Loucy (cell line): ENCODE measurements at regions not wholly inside any gene's neighbourhood (a gene's known extent, or its start where the extent isn't known, plus 50 kb on each side); places are given as distances from the start of the nearest gene placed in this dataset.

Source experiments
- H2AFZ ChIP-seq: fragments of 200-600 bp; sonication (generic); 2 replicates; pipeline ENCODE4 v1.6.0; 2016; ENCODE audit warnings: antibody characterized with exemption, mild to moderate bottlenecking, low read length, moderate library complexity
- H3F3A ChIP-seq: fragments of 200-600 bp; 2 replicates; pipeline ENCODE4 v1.6.0; 2016; ENCODE audit warnings: antibody characterized with exemption, low read depth, mild to moderate bottlenecking
- H3K27me3 ChIP-seq: fragments of 200-600 bp; sonication (generic); 2 replicates; pipeline ENCODE4 v1.6.1; 2014; ENCODE audit warnings: low read length, mild to moderate bottlenecking; ENCODE audit not compliant: insufficient read depth, poor library complexity, severe bottlenecking
- H3K36me3 ChIP-seq: fragments of 200-600 bp; sonication (generic); 2 replicates; pipeline ENCODE4 v1.6.1; 2016; ENCODE audit warnings: low read length; ENCODE audit not compliant: insufficient read depth
- H3K4me1 ChIP-seq: fragments of 200-600 bp; sonication (generic); 2 replicates; pipeline ENCODE4 v1.5.1; 2014; ENCODE audit warnings: low read length, mild to moderate bottlenecking; ENCODE audit not compliant: insufficient read depth, poor library complexity, severe bottlenecking
- H3K4me2 ChIP-seq: fragments of 200-600 bp; sonication (generic); 2 replicates; pipeline ENCODE4 v1.6.0; 2014; ENCODE audit warnings: antibody characterized with exemption, low read length, low read depth, mild to moderate bottlenecking; ENCODE audit not compliant: poor library complexity, severe bottlenecking
- H3K4me3 ChIP-seq: fragments of 200-600 bp; sonication (generic); 2 replicates; pipeline ENCODE4 v1.5.1; 2014; ENCODE audit warnings: low read length, mild to moderate bottlenecking, mixed read lengths; ENCODE audit not compliant: poor library complexity, severe bottlenecking
- H3K79me2 ChIP-seq: fragments of 200-600 bp; sonication (generic); 2 replicates; pipeline ENCODE4 v1.6.1; 2014; ENCODE audit warnings: low read length; ENCODE audit not compliant: insufficient read depth
- H3K9ac ChIP-seq: fragments of 200-600 bp; sonication (generic); 2 replicates; pipeline ENCODE4 v1.6.0; 2014; ENCODE audit warnings: mild to moderate bottlenecking, low read depth, low read length, moderate library complexity; ENCODE audit not compliant: poor library complexity, severe bottlenecking
- H3K9me2 ChIP-seq: fragments of 200-600 bp; sonication (generic); replicated peaks from 2 replicates; pipeline ENCODE4 v1.6.1; 2016; ENCODE audit warnings: low read depth, low read length, mixed read lengths
- H3K9me3 ChIP-seq: fragments of 200-600 bp; sonication (generic); 2 replicates; pipeline ENCODE4 v1.6.1; 2014; ENCODE audit warnings: mild to moderate bottlenecking, antibody characterized with exemption, low read length, low read depth; ENCODE audit not compliant: insufficient read depth
- H4K20me1 ChIP-seq: fragments of 200-600 bp; sonication (generic); 2 replicates; pipeline ENCODE4 v1.6.0; 2014; ENCODE audit warnings: antibody characterized with exemption, low read length, mild to moderate bottlenecking; ENCODE audit not compliant: insufficient read depth, poor library complexity, severe bottlenecking
- CTCF ChIP-seq: fragments of 200-600 bp; sonication (generic); conservative IDR thresholded peaks from 2 replicates; pipeline ENCODE4 v1.5.1; 2014; ENCODE audit warnings: mild to moderate bottlenecking, antibody characterized with exemption, low read length
- EZH2phosphoT487 ChIP-seq: fragments of 200-600 bp; IDR thresholded peaks from 2 replicates; pipeline ENCODE4 v1.6.1; 2018; ENCODE audit warnings: antibody characterized with exemption, mild to moderate bottlenecking, moderate library complexity, borderline replicate concordance

- H3K9me2 ChIP-seq = no peaks in the 10 kb centered on the region
- no peak overlapping the region for H3K9ac ChIP-seq
- TF ChIP-seq CTCF (no peak), EZH2phosphoT487 (no peak)
- no peaks in the 10 kb centered on the region for H3K27me3 ChIP-seq
- H3K4me3 ChIP-seq = no peak overlapping the region
- H3K79me2 ChIP-seq = no peaks in the 10 kb centered on the region
- H2AFZ ChIP-seq = no peak overlapping the region
- no peaks in the 10 kb centered on the region for H3K9me3 ChIP-seq
- H3K36me3 ChIP-seq = no peaks in the 10 kb centered on the region
- H4K20me1 ChIP-seq = no peaks in the 10 kb centered on the region
- no peak overlapping the region for H3K4me2 ChIP-seq
- no peaks in the 10 kb centered on the region for H3K4me1 ChIP-seq
- H3F3A ChIP-seq = no peaks in the 10 kb centered on the region
Measured at GRCh38 chr7:156532016-156532602, 108.5 kb upstream of the RNF32 start.

GRCh38 chr7:156529956-156530355, 110.6 kb upstream of the RNF32 start:
- Histone ChIP-seq H3K79me2 (no peaks in the 10 kb centered on the region), H3K9me3 (no peaks in the 10 kb centered on the region), H4K20me1 (no peaks in the 10 kb centered on the region), H3F3A (no peaks in the 10 kb centered on the region), H3K4me3 (no peak overlapping the region), H3K4me2 (no peak overlapping the region), H3K9ac (no peak overlapping the region), H3K4me1 (no peaks in the 10 kb centered on the region), H3K27me3 (no peaks in the 10 kb centered on the region), H2AFZ (no peak overlapping the region), H3K36me3 (no peaks in the 10 kb centered on the region), H3K9me2 (no peaks in the 10 kb centered on the region)
- no peak for TF ChIP-seq EZH2phosphoT487
- no peak for TF ChIP-seq CTCF

GRCh38 chr7:156527458-156527890, 113.1 kb upstream of the RNF32 start:
- no peak for TF ChIP-seq EZH2phosphoT487
- H3K4me3 ChIP-seq = no peak overlapping the region
- no peaks in the 10 kb centered on the region for H3K9me2 ChIP-seq
- no peaks in the 10 kb centered on the region for H3K79me2 ChIP-seq
- H3K9ac ChIP-seq = no peak overlapping the region
- H3K36me3 ChIP-seq = no peaks in the 10 kb centered on the region
- H3K4me2 ChIP-seq = no peak overlapping the region
- no peak overlapping the region for H2AFZ ChIP-seq
- H3K4me1 ChIP-seq = no peaks in the 10 kb centered on the region
- H3F3A ChIP-seq = no peaks in the 10 kb centered on the region
- H3K27me3 ChIP-seq = no peaks in the 10 kb centered on the region
- H3K9me3 ChIP-seq = no peaks in the 10 kb centered on the region
- no peaks in the 10 kb centered on the region for H4K20me1 ChIP-seq
